NT2/D1 (cell line): ENCODE measurements at regions not wholly inside any gene's neighbourhood (a gene's known extent, or its start where the extent isn't known, plus 50 kb on each side); places are given as distances from the start of the nearest gene placed in this dataset.

Source experiments
- DNase-seq: peaks from one replicate; pipeline ENCODE4 v3.0.0-alpha.2; 2011; ENCODE audit warnings: low read depth, low spot score
- H3K27me3 ChIP-seq: 2 replicates; pipeline ENCODE4 v1.6.0; 2011; ENCODE audit warnings: mild to moderate bottlenecking; ENCODE audit not compliant: insufficient read length, insufficient read depth
- H3K36me3 ChIP-seq: 2 replicates; pipeline ENCODE4 v1.6.1; 2011; ENCODE audit warnings: mild to moderate bottlenecking, low read length, mixed read lengths; ENCODE audit not compliant: insufficient read depth, insufficient read length
- H3K4me1 ChIP-seq: 2 replicates; pipeline ENCODE4 v1.5.1; 2011; ENCODE audit not compliant: insufficient read depth, insufficient read length
- H3K4me3 ChIP-seq: 2 replicates; pipeline ENCODE4 v1.5.1; 2011; ENCODE audit warnings: low read depth; ENCODE audit not compliant: insufficient read length
- H3K9ac ChIP-seq: 2 replicates; pipeline ENCODE4 v1.6.0; 2011; ENCODE audit warnings: low read depth; ENCODE audit not compliant: insufficient read length
- H3K9me3 ChIP-seq: 2 replicates; pipeline ENCODE4 v1.5.1; 2011; ENCODE audit warnings: mild to moderate bottlenecking, low read length; ENCODE audit not compliant: insufficient read depth
- SUZ12 ChIP-seq: IDR thresholded peaks from 2 replicates; pipeline ENCODE4 v1.6.1; 2011; ENCODE audit not compliant: insufficient read length, insufficient read depth; ENCODE audit errors: extremely low read depth
- YY1 ChIP-seq: IDR thresholded peaks from 2 replicates; pipeline ENCODE4 v1.6.1; 2011; ENCODE audit not compliant: insufficient read length, insufficient read depth
- ZNF274 ChIP-seq: IDR thresholded peaks from 2 replicates; pipeline ENCODE4 v1.6.1; 2011; ENCODE audit warnings: mild to moderate bottlenecking, low read depth, low read length

- DNase-seq: no peak
- TF ChIP-seq SUZ12: no peak
- TF ChIP-seq YY1: no peak
- no peak for TF ChIP-seq ZNF274
- H3K4me1 ChIP-seq: no peaks in the 10 kb centered on the region
Measured at GRCh38 chr12:24111616-24112015, 162.1 kb upstream of the SOX5 start.

GRCh38 chr12:24111086-24111485 lies 161.6 kb upstream of the SOX5 start:
- no peak for DNase-seq
- TF ChIP-seq SUZ12: no peak
- no peak for TF ChIP-seq YY1
- no peak for TF ChIP-seq ZNF274
- Histone ChIP-seq H3K36me3 (no peaks in the 10 kb centered on the region), H3K9ac (no peak overlapping the region), H3K4me1 (no peaks in the 10 kb centered on the region), H3K27me3 (no peaks in the 10 kb centered on the region), H3K9me3 (no peaks in the 10 kb centered on the region), H3K4me3 (no peak overlapping the region)

More at GRCh38 chr12:24111616-24112015, 162.1 kb upstream of the SOX5 start:
- H3K9me3 ChIP-seq: no peaks in the 10 kb centered on the region
- no peak overlapping the region for H3K9ac ChIP-seq
- no peak overlapping the region for H3K4me3 ChIP-seq
- no peaks in the 10 kb centered on the region for H3K27me3 ChIP-seq
- H3K36me3 ChIP-seq: no peaks in the 10 kb centered on the region

- H3K4me1 ChIP-seq: no peaks in the 10 kb centered on the region
- no peaks in the 10 kb centered on the region for H3K27me3 ChIP-seq
- no peak overlapping the region for H3K9ac ChIP-seq
- peak; percentile 15 for DNase-seq
- H3K9me3 ChIP-seq: no peaks in the 10 kb centered on the region
- H3K4me3 ChIP-seq: no peak overlapping the region
- no peaks in the 10 kb centered on the region for H3K36me3 ChIP-seq
- no peak for TF ChIP-seq SUZ12
- no peak for TF ChIP-seq YY1
- no peak for TF ChIP-seq ZNF274
Measured at GRCh38 chr12:24109381-24110039, 160.0 kb upstream of the SOX5 start.

DNA sequence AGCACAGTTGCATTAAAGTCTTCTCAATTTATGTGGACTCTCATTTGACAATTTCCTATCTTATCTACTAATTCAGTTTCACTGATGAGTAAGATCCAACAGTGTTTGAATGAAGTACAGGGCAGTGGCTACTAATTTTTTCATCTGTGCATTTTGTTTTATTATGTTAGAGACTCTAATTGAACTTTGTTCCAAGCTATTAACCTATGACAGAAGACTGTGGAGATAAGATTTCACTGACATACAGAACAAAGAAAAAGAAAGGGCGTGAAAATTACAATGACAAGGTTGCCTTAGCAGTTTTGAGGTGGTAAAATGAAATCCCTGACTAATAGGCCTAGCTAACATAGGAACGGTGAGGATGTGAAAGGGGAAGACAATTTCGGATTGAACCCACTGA lies 153.2 kb upstream of the SOX5 start:
- Histone ChIP-seq H3K9ac (no peak overlapping the region), H3K36me3 (no peaks in the 10 kb centered on the region), H3K4me3 (no peak overlapping the region), H3K27me3 (no peaks in the 10 kb centered on the region), H3K4me1 (no peaks in the 10 kb centered on the region), H3K9me3 (no peaks in the 10 kb centered on the region)
- no peak for DNase-seq
- TF ChIP-seq YY1: no peak
- no peak for TF ChIP-seq SUZ12
- TF ChIP-seq ZNF274: no peak

DNA sequence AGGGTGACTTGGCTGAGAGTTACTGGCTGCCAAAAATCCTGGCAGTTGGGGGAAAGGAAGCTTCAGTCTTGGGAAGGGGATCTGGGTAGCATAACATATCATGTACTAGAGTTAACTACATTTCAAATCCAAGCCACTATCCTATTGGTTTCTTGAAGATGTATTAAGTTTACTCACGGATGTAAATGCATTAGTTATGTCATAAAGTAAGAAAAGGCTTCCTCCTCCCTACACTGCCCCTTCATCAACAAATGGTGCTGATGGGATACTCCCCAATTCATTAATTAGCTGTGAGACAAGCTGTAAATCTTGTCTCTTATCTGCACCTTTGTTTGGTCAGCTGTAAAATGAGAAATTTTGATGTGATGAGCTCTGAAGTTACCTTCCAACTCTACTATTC lies 150.1 kb upstream of the SOX5 start:
- Histone ChIP-seq H3K9me3 (no peaks in the 10 kb centered on the region), H3K9ac (no peak overlapping the region), H3K27me3 (no peaks in the 10 kb centered on the region), H3K4me3 (no peak overlapping the region), H3K36me3 (no peaks in the 10 kb centered on the region), H3K4me1 (no peaks in the 10 kb centered on the region)
- no peak for DNase-seq
- TF ChIP-seq ZNF274: no peak
- no peak for TF ChIP-seq YY1
- TF ChIP-seq SUZ12: no peak

DNA sequence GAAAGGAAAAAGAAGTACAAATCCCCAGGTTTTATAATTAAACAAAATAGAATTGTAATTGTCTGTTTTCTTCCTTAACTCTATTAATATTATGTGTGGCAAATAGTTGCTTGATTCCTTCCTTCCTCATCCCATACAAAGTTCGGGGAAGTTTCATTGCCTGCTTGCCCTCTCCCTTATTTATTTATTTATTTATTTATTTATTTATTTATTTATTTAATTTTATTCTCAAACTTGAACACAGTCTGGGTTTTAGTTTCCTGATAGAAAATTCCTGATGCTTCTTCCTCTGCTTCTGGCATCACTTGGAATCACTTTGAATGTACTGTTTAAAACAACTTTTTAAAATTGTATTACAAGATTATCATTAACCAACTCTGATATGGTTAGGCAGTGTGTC lies 145.8 kb upstream of the SOX5 start:
- no peaks in the 10 kb centered on the region for H3K4me1 ChIP-seq
- no peaks in the 10 kb centered on the region for H3K36me3 ChIP-seq
- TF ChIP-seq YY1: no peak
- TF ChIP-seq ZNF274: no peak
- TF ChIP-seq SUZ12: no peak
- no peak for DNase-seq
- no peaks in the 10 kb centered on the region for H3K27me3 ChIP-seq
- no peak overlapping the region for H3K9ac ChIP-seq
- H3K9me3 ChIP-seq: no peaks in the 10 kb centered on the region
- H3K4me3 ChIP-seq: no peak overlapping the region

DNA sequence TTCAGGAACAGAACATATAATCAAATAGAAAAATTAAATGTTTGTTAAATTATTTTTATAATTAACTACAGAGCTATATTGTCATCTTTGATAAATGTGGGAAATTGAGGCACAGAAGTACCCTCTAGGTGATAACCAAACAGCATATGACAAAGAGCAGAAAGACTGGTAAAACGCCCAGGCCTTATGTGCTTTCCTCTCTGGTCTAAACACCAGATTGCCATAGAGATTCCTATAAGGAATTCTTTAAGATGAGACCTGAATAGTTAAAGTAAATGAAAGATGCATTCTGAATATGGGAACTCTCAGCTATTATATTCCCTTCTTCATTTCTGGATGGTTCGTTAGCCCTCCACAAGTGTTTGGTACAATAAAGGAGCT lies 140.0 kb upstream of the SOX5 start:
- no peak overlapping the region for H3K4me3 ChIP-seq
- no peak for DNase-seq
- no peak overlapping the region for H3K9ac ChIP-seq
- no peaks in the 10 kb centered on the region for H3K9me3 ChIP-seq
- no peaks in the 10 kb centered on the region for H3K4me1 ChIP-seq
- TF ChIP-seq ZNF274 (no peak), YY1 (no peak), SUZ12 (no peak)
- no peaks in the 10 kb centered on the region for H3K27me3 ChIP-seq
- no peaks in the 10 kb centered on the region for H3K36me3 ChIP-seq
